ENCODE measurements at regions not wholly inside any gene's neighbourhood (a gene's known extent, or its start where the extent isn't known, plus 50 kb on each side); places are given as distances from the start of the nearest gene placed in this dataset.

GRCh38 chr5:138659121-138659520 is 83.9 kb upstream of the HSPA9 start:
- TF ChIP-seq ZNF384 (IDR thresholded peaks at IDR 0.05) (no peak), TARDBP (IDR thresholded peaks at IDR 0.05) (no peak), FOXM1 (IDR thresholded peaks at IDR 0.05; ENCODE audit: borderline replicate concordance) (no peak), HDGF (IDR thresholded peaks at IDR 0.05; ENCODE audit: borderline replicate concordance) (no peak), L3MBTL2 (conservative IDR thresholded peaks at IDR 0.05) (no peak), NFRKB (IDR thresholded peaks at IDR 0.05) (no peak), BHLHE40 (IDR thresholded peaks at IDR 0.05; ENCODE audit: borderline replicate concordance) (no peak), FOXA1 (IDR thresholded peaks at IDR 0.05) (no peak), SP1 (IDR thresholded peaks at IDR 0.05) (no peak), ARNT (IDR thresholded peaks at IDR 0.05) (no peak), SUZ12 (IDR thresholded peaks at IDR 0.05) (no peak)
- TF ChIP-seq, protein P1, sequence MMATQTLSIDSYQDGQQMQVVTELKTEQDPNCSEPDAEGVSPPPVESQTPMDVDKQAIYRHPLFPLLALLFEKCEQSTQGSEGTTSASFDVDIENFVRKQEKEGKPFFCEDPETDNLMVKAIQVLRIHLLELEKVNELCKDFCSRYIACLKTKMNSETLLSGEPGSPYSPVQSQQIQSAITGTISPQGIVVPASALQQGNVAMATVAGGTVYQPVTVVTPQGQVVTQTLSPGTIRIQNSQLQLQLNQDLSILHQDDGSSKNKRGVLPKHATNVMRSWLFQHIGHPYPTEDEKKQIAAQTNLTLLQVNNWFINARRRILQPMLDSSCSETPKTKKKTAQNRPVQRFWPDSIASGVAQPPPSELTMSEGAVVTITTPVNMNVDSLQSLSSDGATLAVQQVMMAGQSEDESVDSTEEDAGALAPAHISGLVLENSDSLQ (IDR thresholded peaks at IDR 0.05) = no peak

Data from HEK293T (cell line).